Embryonic facial prominence (tissue), 1 donor: ENCODE measurements at regions not wholly inside any gene's neighbourhood (a gene's known extent, or its start where the extent isn't known, plus 50 kb on each side); places are given as distances from the start of the nearest gene placed in this dataset.

ENCODE experiments used
- DNase-seq: peaks from one replicate; pipeline ENCODE4 v3.0.0-alpha.2; 2016; ENCODE audit errors: extremely low spot score

- DNase-seq: no peak
Observed at GRCh38 chrX:4263030-4263803, 549.8 kb upstream of the PRKX start.

- DNase-seq: no peak
Observed at GRCh38 chrX:4253092-4253491, 539.6 kb upstream of the PRKX start.

GRCh38 chrX:4249401-4249800 is 536.0 kb upstream of the PRKX start:
- DNase-seq: no peak

- no peak for DNase-seq
Observed at GRCh38 chrX:4243759-4244158, 530.3 kb upstream of the PRKX start.

- DNase-seq: no peak
Observed at GRCh38 chrX:4240541-4241194, 527.2 kb upstream of the PRKX start.

- no peak for DNase-seq
Observed at GRCh38 chrX:4239650-4240540, 526.4 kb upstream of the PRKX start.

- DNase-seq: no peak
Observed at GRCh38 chrX:4238916-4239315, 525.5 kb upstream of the PRKX start.

GRCh38 chrX:4225086-4225485 is 511.6 kb upstream of the PRKX start:
- DNase-seq: no peak

GRCh38 chrX:4206941-4207340 is 493.5 kb upstream of the PRKX start:
- no peak for DNase-seq

GRCh38 chrX:4197971-4198370 is 484.5 kb upstream of the PRKX start:
- no peak for DNase-seq

- DNase-seq: no peak
Observed at GRCh38 chrX:4193500-4194155, 480.2 kb upstream of the PRKX start.

- no peak for DNase-seq
Observed at GRCh38 chrX:4186331-4186730, 472.9 kb upstream of the PRKX start.

GRCh38 chrX:4185086-4185485 is 471.6 kb upstream of the PRKX start:
- DNase-seq: no peak

- no peak for DNase-seq
Observed at GRCh38 chrX:4182408-4182806, 469.0 kb upstream of the PRKX start.

- no peak for DNase-seq
Observed at GRCh38 chrX:4181782-4182407, 468.4 kb upstream of the PRKX start.

- DNase-seq: no peak
Observed at GRCh38 chrX:4179031-4179430, 465.6 kb upstream of the PRKX start.

GRCh38 chrX:4175221-4175620 is 461.8 kb upstream of the PRKX start:
- DNase-seq: no peak

GRCh38 chrX:4173743-4174142 is 460.3 kb upstream of the PRKX start:
- DNase-seq: no peak

- DNase-seq: no peak
Observed at GRCh38 chrX:4151798-4152197, 438.3 kb upstream of the PRKX start.

- DNase-seq: no peak
Observed at GRCh38 chrX:4150259-4150658, 436.8 kb upstream of the PRKX start.

GRCh38 chrX:4129626-4130025 is 416.2 kb upstream of the PRKX start:
- no peak for DNase-seq
